AG10803 (cell line): ENCODE measurements at regions not wholly inside any gene's neighbourhood (a gene's known extent, or its start where the extent isn't known, plus 50 kb on each side); places are given as distances from the start of the nearest gene placed in this dataset.

Experiments used
- DNase-seq: peaks from one replicate; pipeline ENCODE4 v3.0.0; 2010; ENCODE audit warnings: low read depth
- H3K4me3 ChIP-seq: 2 replicates; pipeline ENCODE4 v1.5.1; 2011; ENCODE audit warnings: mild to moderate bottlenecking, low read length, control low read depth
- TF ChIP-seq, protein P1 (sequence below): conservative IDR thresholded peaks from 2 replicates; pipeline ENCODE4 v1.5.1; 2011; ENCODE audit warnings: mild to moderate bottlenecking, low read length, control low read depth, inconsistent platforms

DNA sequence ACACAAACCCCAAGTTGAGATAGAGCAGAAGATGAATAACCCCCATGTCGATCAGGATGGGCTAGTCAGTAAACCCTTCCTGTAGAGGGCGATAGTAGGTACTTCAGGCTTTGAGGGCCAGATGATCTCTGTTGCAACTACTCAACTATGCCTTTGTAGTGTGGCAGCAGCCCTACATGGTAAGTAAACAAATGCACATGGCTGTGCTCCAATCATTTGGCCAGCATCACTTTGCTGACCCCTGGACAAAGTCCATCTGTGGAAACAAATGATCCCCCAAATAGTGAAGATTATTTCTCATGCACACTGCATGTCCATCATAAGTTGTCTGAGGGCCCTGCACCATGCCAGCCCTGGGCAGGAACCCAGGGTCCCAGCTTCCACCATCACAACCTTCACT is 402.2 kb upstream of the PROK2 start:
- TF ChIP-seq, protein P1, sequence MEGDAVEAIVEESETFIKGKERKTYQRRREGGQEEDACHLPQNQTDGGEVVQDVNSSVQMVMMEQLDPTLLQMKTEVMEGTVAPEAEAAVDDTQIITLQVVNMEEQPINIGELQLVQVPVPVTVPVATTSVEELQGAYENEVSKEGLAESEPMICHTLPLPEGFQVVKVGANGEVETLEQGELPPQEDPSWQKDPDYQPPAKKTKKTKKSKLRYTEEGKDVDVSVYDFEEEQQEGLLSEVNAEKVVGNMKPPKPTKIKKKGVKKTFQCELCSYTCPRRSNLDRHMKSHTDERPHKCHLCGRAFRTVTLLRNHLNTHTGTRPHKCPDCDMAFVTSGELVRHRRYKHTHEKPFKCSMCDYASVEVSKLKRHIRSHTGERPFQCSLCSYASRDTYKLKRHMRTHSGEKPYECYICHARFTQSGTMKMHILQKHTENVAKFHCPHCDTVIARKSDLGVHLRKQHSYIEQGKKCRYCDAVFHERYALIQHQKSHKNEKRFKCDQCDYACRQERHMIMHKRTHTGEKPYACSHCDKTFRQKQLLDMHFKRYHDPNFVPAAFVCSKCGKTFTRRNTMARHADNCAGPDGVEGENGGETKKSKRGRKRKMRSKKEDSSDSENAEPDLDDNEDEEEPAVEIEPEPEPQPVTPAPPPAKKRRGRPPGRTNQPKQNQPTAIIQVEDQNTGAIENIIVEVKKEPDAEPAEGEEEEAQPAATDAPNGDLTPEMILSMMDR = peak; percentile 16; the same call in 1 of the 2 replicates
- no peak for DNase-seq
- H3K4me3 ChIP-seq = no peak overlapping the region

DNA sequence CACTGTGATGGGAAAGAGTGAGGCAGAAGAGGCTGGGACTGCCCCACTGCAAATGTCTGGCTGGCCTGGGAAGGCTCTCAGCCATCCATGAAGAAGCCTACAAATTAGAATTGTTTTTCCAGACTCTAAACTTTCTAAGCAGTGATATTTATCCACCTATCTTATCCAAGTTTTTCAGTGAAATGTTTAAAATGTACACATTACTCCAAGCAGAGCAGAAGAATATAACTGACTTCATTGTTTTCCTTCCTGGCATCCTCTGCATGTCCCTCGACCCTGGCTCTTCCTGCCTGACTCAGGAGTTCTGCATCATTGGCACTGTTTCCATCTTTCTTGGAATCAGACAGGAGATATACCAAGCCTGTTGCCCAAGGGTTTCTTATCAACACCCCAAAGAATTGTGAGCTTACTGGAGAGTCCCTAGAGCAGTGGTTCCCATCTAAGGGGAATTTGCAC is 401.5 kb upstream of the PROK2 start:
- H3K4me3 ChIP-seq = no peak overlapping the region
- peak; percentile 64 for DNase-seq
- TF ChIP-seq, protein P1 = no peak

DNA sequence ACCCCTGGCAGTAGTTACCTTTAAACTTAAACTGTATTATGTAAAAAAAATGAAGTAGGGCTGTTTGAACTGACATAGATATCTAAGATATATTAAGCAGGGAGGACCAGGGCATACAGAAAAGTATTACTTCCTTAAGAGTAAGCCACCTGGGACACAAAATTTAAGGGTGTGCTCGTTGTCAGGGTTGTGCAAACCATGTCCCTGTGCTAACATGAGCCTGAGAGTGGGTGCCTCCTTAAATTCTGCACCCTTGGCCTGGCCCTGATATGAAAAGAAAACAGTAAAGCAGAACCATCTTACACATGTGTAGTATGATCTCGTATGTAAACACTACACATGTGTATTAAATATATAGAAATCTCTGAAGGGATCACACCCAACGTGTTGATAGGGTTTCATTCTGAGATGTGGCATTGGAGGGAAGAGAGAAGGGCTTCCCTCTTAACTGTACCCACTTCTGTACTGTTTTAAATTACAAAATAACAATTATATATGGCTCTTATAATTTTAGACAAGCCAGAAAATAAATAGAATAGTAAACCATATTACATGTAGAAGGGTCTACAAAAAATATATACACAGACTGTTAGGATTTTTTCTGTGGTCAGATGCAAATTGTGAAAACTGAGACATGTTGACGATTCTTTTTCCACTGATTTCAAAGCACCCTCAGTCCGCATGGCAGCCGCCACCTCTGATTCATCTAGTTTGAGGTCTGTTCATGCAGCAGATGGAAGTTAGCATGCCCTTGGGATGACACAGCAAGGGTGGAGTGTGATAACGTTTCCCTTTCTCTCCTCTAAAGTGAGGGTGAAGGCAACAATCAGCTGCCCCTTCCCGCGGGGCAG is 400.8 kb upstream of the PROK2 start:
- TF ChIP-seq, protein P1 = no peak
- H3K4me3 ChIP-seq = no peak overlapping the region
- peak; percentile 81 for DNase-seq

DNA sequence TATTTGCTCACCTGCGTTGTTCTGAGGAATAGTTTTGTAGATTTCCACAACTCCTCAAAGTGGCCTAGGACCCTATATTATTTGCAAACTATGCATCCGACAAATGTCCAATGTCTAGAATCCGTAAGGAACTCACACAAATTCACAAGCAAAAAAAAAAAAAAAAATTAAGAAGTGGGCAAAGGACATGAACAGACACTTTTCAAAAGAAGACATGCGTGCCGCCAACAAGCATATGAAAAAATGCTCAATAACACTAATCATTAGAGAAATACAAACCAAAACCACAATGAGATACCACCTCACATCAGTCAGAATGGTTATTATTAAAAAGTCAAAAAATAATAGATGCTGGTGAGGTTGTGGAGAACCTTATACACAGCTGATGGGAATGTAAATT is 398.5 kb upstream of the PROK2 start:
- no peak for DNase-seq
- no peak overlapping the region for H3K4me3 ChIP-seq
- TF ChIP-seq, protein P1 = no peak

DNA sequence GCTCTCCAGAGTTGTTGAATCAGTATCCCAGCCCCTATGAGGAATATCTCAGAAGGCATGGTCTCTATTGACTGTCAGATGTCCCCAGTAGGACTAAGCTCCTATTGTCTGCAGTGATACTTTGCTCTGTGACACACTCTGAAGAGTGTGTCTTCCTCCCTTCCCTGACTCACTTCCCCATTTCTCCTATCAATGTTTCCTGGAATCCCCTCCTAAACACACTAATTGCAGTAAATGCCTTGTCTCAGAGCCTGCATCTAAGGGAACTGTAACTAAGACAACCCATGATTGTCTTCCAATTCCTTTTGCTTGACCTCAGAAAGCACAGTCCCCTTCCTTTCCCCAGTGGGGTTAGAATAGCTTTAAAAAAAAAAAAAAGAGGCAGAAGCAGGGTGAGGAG is 397.3 kb upstream of the PROK2 start:
- TF ChIP-seq, protein P1 = no peak
- no peak overlapping the region for H3K4me3 ChIP-seq
- DNase-seq = no peak

DNA sequence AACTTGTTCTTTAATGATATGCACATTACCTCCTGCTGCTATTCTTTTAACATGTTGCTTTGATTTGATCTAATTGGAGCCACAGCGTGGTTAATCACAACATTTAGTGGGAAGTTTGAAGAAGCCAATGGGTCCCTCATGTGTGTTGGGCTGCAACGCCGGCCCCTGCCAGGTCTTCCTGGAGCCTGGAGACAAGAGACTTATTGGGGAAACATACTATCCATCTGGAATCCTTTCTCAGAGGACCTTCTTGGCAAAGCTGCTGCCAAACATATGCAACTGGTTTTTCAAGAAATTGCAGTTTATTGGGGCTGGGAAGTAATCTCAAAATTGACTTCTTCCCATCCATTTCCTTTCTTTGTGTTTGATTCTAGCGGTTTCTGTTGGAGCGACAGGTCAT is 396.3 kb upstream of the PROK2 start:
- H3K4me3 ChIP-seq = no peak overlapping the region
- TF ChIP-seq, protein P1 = no peak
- peak; percentile 59 for DNase-seq

DNA sequence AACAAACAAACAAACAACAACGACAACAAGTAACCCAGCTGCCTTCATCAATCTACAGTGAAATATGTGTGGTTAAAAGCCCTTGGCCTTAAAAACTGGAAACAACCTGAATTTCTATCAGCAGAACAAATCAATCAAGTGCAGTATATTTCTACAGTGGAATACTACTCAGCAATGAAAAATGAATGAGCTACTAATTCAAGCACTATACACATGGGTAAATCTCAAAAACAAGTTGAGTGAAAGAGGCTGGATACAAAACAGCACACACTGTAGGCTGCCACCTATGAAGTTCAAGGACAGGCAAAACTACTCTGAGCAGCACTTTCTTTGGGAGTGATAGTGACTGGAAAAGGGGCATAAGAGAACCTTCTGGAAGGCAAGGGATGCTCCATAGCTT is 395.5 kb upstream of the PROK2 start:
- no peak for DNase-seq
- TF ChIP-seq, protein P1 = no peak

More for the DNA sequence above, 395.5 kb upstream of the PROK2 start:
- no peak overlapping the region for H3K4me3 ChIP-seq
